IMR-90 (cell line): ENCODE measurements at regions not wholly inside any gene's neighbourhood (a gene's known extent, or its start where the extent isn't known, plus 50 kb on each side); places are given as distances from the start of the nearest gene placed in this dataset.
A peak's percentile ranks its signal among the peaks of the same experiment; 100 is the strongest.

Experiments used
- ATAC-seq: fragments of 200-7000 bp; cut with Tn5 transposase; 2 replicates; pipeline ENCODE4 v1.9.1; 2020; ENCODE audit warnings: low read depth, mild to moderate bottlenecking, moderate library complexity
- BruUV-seq: library from RNA; stranded (reverse); fragments of 400-500 nt; replicated peaks from 2 replicates; lab custom pipeline; 2021; lab: Mats Ljungman, UMichigan
- CTCF ChIA-PET: fragments of 300-600 bp; formaldehyde crosslinking; extraction: SDS; loops from one replicate; lab custom pipeline; 2021; ENCODE audit warnings: antibody characterized with exemption; lab: Yijun Ruan, JAX
- POLR2A ChIA-PET: fragments of 300-600 bp; sonication (Branson Sonifier 250); formaldehyde crosslinking; loops from one replicate; lab custom pipeline; 2022; ENCODE audit warnings: antibody characterized with exemption; ENCODE audit not compliant: unreplicated experiment; lab: Charles Lee
- DNase-seq: peaks from one replicate; pipeline ENCODE4 v3.0.0; 2013
- H2AFZ ChIP-seq: replicated peaks from 2 replicates; pipeline ENCODE3; 2013; ENCODE audit warnings: low read length, mild to moderate bottlenecking; ENCODE audit not compliant: poor library complexity
- H2AK5ac ChIP-seq: 2 replicates; pipeline ENCODE4 v1.6.1; 2013; ENCODE audit warnings: low read depth, low read length, inconsistent platforms
- H2AK9ac ChIP-seq: replicated peaks from 2 replicates; pipeline ENCODE3; 2013; ENCODE audit warnings: mild to moderate bottlenecking, low read depth, low read length, moderate library complexity; ENCODE audit not compliant: poor library complexity
- H2BK120ac ChIP-seq: 2 replicates; pipeline ENCODE4 v1.6.1; 2013; ENCODE audit warnings: low read depth, low read length, inconsistent platforms
- H2BK15ac ChIP-seq: 3 replicates; pipeline ENCODE4 v1.6.1; 2013; ENCODE audit warnings: low read depth, low read length, inconsistent platforms
- H2BK20ac ChIP-seq: 2 replicates; pipeline ENCODE4 v1.6.1; 2013; ENCODE audit warnings: low read depth, mild to moderate bottlenecking, inconsistent platforms, low read length, moderate library complexity
- H2BK5ac ChIP-seq: 2 replicates; pipeline ENCODE4 v1.6.1; 2013; ENCODE audit warnings: mild to moderate bottlenecking, low read depth, low read length, inconsistent platforms; ENCODE audit not compliant: poor library complexity, severe bottlenecking
- H3K14ac ChIP-seq: replicated peaks from 2 replicates; pipeline ENCODE4 v1.6.1; 2013; ENCODE audit warnings: low read depth, low read length, inconsistent platforms
- H3K18ac ChIP-seq: 2 replicates; pipeline ENCODE4 v1.6.1; 2013; ENCODE audit warnings: low read depth, low read length, control low read depth
- H3K23ac ChIP-seq: 2 replicates; pipeline ENCODE4 v1.6.1; 2013; ENCODE audit warnings: low read depth, low read length, inconsistent platforms
- H3K27ac ChIP-seq: 2 replicates; pipeline ENCODE4 v1.5.1; 2013; ENCODE audit warnings: mild to moderate bottlenecking, control low read depth, low read length; ENCODE audit not compliant: insufficient read depth
- H3K27me3 ChIP-seq: 2 replicates; pipeline ENCODE4 v1.6.1; 2013; ENCODE audit warnings: low read length; ENCODE audit not compliant: control insufficient read depth, insufficient read depth
- H3K36me3 ChIP-seq: 2 replicates; pipeline ENCODE4 v1.6.1; 2013; ENCODE audit warnings: low read length, mixed read lengths; ENCODE audit not compliant: control insufficient read depth, insufficient read depth
- H3K4ac ChIP-seq: 2 replicates; pipeline ENCODE4 v1.6.1; 2013; ENCODE audit warnings: low read depth, low read length, inconsistent platforms
- H3K4me1 ChIP-seq: 2 replicates; pipeline ENCODE4 v1.6.1; 2013; ENCODE audit warnings: low read length, mixed read lengths; ENCODE audit not compliant: control insufficient read depth, insufficient read depth
- H3K4me2 ChIP-seq: 2 replicates; pipeline ENCODE4 v1.6.1; 2013; ENCODE audit warnings: low read depth, mild to moderate bottlenecking, control low read depth, low read length, moderate library complexity
- H3K4me3 ChIP-seq: 2 replicates; pipeline ENCODE4 v1.5.1; 2013; ENCODE audit warnings: low read depth, mild to moderate bottlenecking, control low read depth, low read length, moderate library complexity; ENCODE audit not compliant: insufficient read depth
- H3K56ac ChIP-seq: 2 replicates; pipeline ENCODE4 v1.6.1; 2013; ENCODE audit warnings: low read length, inconsistent platforms; ENCODE audit not compliant: insufficient read depth; ENCODE audit errors: extremely low read depth
- H3K79me1 ChIP-seq, 2 experiments: 2 replicates each; pipeline ENCODE4 v1.6.1; 2013; ENCODE audit warnings: low read length in 2 of 2, inconsistent platforms in 1 of 2, low read depth in 1 of 2
- H3K9ac ChIP-seq: 2 replicates; pipeline ENCODE4 v1.6.1; 2013; ENCODE audit warnings: low read depth, low read length, control low read depth
- H3K9me1 ChIP-seq: 2 replicates; pipeline ENCODE4 v1.6.1; 2013; ENCODE audit warnings: low read length, inconsistent platforms; ENCODE audit not compliant: insufficient read depth
- H3K9me3 ChIP-seq: 2 replicates; pipeline ENCODE4 v1.6.1; 2013; ENCODE audit warnings: low read length; ENCODE audit not compliant: control insufficient read depth, insufficient read depth
- H4K20me1 ChIP-seq: 2 replicates; pipeline ENCODE4 v1.6.1; 2013; ENCODE audit warnings: low read length, inconsistent platforms; ENCODE audit not compliant: insufficient read depth
- H4K5ac ChIP-seq: 2 replicates; pipeline ENCODE4 v1.6.1; 2013; ENCODE audit warnings: mild to moderate bottlenecking, low read depth, low read length, control low read depth
- H4K8ac ChIP-seq, 2 experiments: 2 replicates each; pipeline ENCODE4 v1.6.1; 2013; ENCODE audit warnings: low read depth in 2 of 2, low read length in 2 of 2, control low read depth in 1 of 2, inconsistent platforms in 1 of 2
- H4K91ac ChIP-seq: 2 replicates; pipeline ENCODE4 v1.6.1; 2013; ENCODE audit warnings: low read depth, low read length, inconsistent platforms; ENCODE audit not compliant: insufficient read depth
- CEBPB ChIP-seq: IDR thresholded peaks from 2 replicates; pipeline ENCODE4 v1.6.1; 2012; ENCODE audit warnings: low read depth, low read length, improper control_type of control experiment
- CHD1 ChIP-seq: IDR thresholded peaks from 2 replicates; pipeline ENCODE4 v1.6.1; 2012; ENCODE audit warnings: low read depth, low read length, improper control_type of control experiment
- CTCF ChIP-seq: conservative IDR thresholded peaks from 2 replicates; pipeline ENCODE4 v1.5.1; 2012; ENCODE audit warnings: mild to moderate bottlenecking, low read depth, low read length, improper control_type of control experiment
- FOS ChIP-seq: fragments of 150-350 bp; IDR thresholded peaks from 2 replicates; pipeline ENCODE4 v1.6.1; 2016; ENCODE audit warnings: low read depth, low read length
- MAFK ChIP-seq: IDR thresholded peaks from 2 replicates; pipeline ENCODE4 v1.6.1; 2012; ENCODE audit warnings: low read depth, low read length, improper control_type of control experiment
- MXI1 ChIP-seq: IDR thresholded peaks from 2 replicates; pipeline ENCODE4 v1.6.1; 2012; ENCODE audit warnings: low read depth, mild to moderate bottlenecking, low read length, moderate library complexity, borderline replicate concordance
- POLR2A ChIP-seq: IDR thresholded peaks from 2 replicates; pipeline ENCODE4 v1.6.1; 2012; ENCODE audit warnings: mild to moderate bottlenecking, low read depth, low read length
- RAD21 ChIP-seq: IDR thresholded peaks from 2 replicates; pipeline ENCODE4 v1.6.1; 2012; ENCODE audit warnings: low read length, improper control_type of control experiment
- RCOR1 ChIP-seq: IDR thresholded peaks from 2 replicates; pipeline ENCODE4 v1.6.1; 2012; ENCODE audit warnings: mild to moderate bottlenecking, low read length, improper control_type of control experiment; ENCODE audit not compliant: insufficient replicate concordance
- RFX5 ChIP-seq: IDR thresholded peaks from 2 replicates; pipeline ENCODE4 v1.8.0; 2012; ENCODE audit warnings: low read depth, mild to moderate bottlenecking, low read length, moderate library complexity
- SMC3 ChIP-seq: fragments of 150-350 bp; IDR thresholded peaks from 2 replicates; pipeline ENCODE4 v1.6.1; 2016; ENCODE audit warnings: low read depth, mild to moderate bottlenecking, antibody characterized with exemption, low read length, moderate library complexity
- USF2 ChIP-seq: fragments of 150-350 bp; IDR thresholded peaks from 2 replicates; pipeline ENCODE4 v1.6.1; 2017; ENCODE audit warnings: mild to moderate bottlenecking, antibody characterized with exemption, low read length, low read depth
- WGBS, 2 experiments: methylation state at CpG; one replicate each; pipeline versions ENCODE4 v1.1.5 to v1.1.7; 2013; ENCODE audit warnings: missing lambda C conversion rate in 2 of 2; ENCODE audit not compliant: insufficient read length in 1 of 2; ENCODE audit errors: extremely low coverage in 2 of 2; 5-methylcytosine and 5-hydroxymethylcytosine counted together
- dilution Hi-C: fragments of 300-500 bp; cut with HindIII; formaldehyde crosslinking; loops from one replicate; pipeline ENCODE4 v1.14.3; 2018; ENCODE audit warnings: low sequenced_read_pairs; ENCODE audit not compliant: unreplicated experiment
- in situ Hi-C: fragments of 300-500 bp; cut with MboI; formaldehyde crosslinking; loops from 3 replicates; pipeline ENCODE4 v1.14.3; 2019; ENCODE audit warnings: low sequenced_read_pairs, inconsistent platforms, mixed read lengths
- intact Hi-C: fragments of 100-400 bp; cut with micrococcal nuclease; formaldehyde crosslinking; loops from 2 replicates; pipeline ENCODE4 v1.10.0; 2022
- TF ChIP-seq, protein P1 (sequence below): fragments of 150-350 bp; IDR thresholded peaks from 2 replicates; pipeline ENCODE4 v1.6.1; 2016; ENCODE audit warnings: low read depth, mild to moderate bottlenecking, low read length, moderate library complexity, borderline replicate concordance

GRCh38 chr14:30267141-30267540, 291.8 kb upstream of the G2E3 start:
- Histone ChIP-seq H3K79me1 (no peaks in the 10 kb centered on the region), H4K8ac (peak overlapping the region; percentile 24 to 67; a peak in 3 of 4 replicates), H3K4ac (peak overlapping the region; percentile 80; the same call in 1 of the 2 replicates), H4K20me1 (no peaks in the 10 kb centered on the region), H3K4me1 (peaks cover 3% of the 10 kb centered on the region; the same call in 1 of the 2 replicates), H2BK5ac (peak overlapping the region; percentile 88), H4K91ac (peak overlapping the region; percentile 34; the same call in 1 of the 2 replicates), H3K56ac (0 out of 2 replicates have a peak overlapping the region, but pooled peaks have one; percentile 20), H3K18ac (peak overlapping the region; percentile 85; the same call in 1 of the 2 replicates), H3K36me3 (no peaks in the 10 kb centered on the region), H3K4me2 (peak overlapping the region; percentile 75; the same call in 1 of the 2 replicates), H3K23ac (peak overlapping the region; percentile 88), H2BK120ac (peak overlapping the region; percentile 95), H3K4me3 (no peak overlapping the region), H3K9me3 (no peaks in the 10 kb centered on the region), H3K9me1 (peaks cover 11% of the 10 kb centered on the region), H2AK9ac (no peak overlapping the region), H3K9ac (no peak overlapping the region), H2AK5ac (peak overlapping the region; percentile 51), H4K5ac (peak overlapping the region; percentile 75; the same call in 1 of the 2 replicates), H2BK20ac (peak overlapping the region; percentile 97), H2BK15ac (peak overlapping the region; percentile 80; the same call in 2 of the 3 replicates), H2AFZ (peak overlapping the region; percentile 28), H3K14ac (peak overlapping the region; percentile 74), H3K27me3 (no peaks in the 10 kb centered on the region), H3K27ac (no peak overlapping the region; the same call in 1 of the 2 replicates)
- TF ChIP-seq RCOR1 (no peak), FOS (no peak), CHD1 (no peak), CTCF (no peak), CEBPB (no peak), MAFK (no peak), POLR2A (no peak), MXI1 (no peak), RFX5 (no peak), RAD21 (no peak), USF2 (no peak), SMC3 (no peak)
- TF ChIP-seq, protein P1, sequence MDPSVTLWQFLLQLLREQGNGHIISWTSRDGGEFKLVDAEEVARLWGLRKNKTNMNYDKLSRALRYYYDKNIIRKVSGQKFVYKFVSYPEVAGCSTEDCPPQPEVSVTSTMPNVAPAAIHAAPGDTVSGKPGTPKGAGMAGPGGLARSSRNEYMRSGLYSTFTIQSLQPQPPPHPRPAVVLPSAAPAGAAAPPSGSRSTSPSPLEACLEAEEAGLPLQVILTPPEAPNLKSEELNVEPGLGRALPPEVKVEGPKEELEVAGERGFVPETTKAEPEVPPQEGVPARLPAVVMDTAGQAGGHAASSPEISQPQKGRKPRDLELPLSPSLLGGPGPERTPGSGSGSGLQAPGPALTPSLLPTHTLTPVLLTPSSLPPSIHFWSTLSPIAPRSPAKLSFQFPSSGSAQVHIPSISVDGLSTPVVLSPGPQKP: no peak
- intact Hi-C loops: no loop called here
- ChIA-PET CTCF (interaction anchor here (0.7 to 1.1 kb wide), 2 partner anchors 17 to 53 kb away, joined by 3 read pairs; no protein-coding TSS in a partner anchor), POLR2A (no interaction called here)
- in situ Hi-C loops: no loop called here
- no TSS peak for BruUV-seq
- no CpG with 5 or more reads among the region's 1 CpG for WGBS, 2 experiments
- dilution Hi-C loops: no loop called here
- ATAC-seq (peak; percentile 30; the same call in 1 of the 2 replicates), DNase-seq (peak; percentile 68)
